ENCODE measurements at regions not wholly inside any gene's neighbourhood (a gene's known extent, or its start where the extent isn't known, plus 50 kb on each side); places are given as distances from the start of the nearest gene placed in this dataset.

GRCh38 chr18:67715567-67715966 is 199.0 kb upstream of the DSEL start:
- 47 to 60% methylated on average over 2 of the region's 2 CpGs for WGBS, 2 donors
- DNase-seq (ENCODE audit: low spot score in 2 of 2), result no peak
- TF ChIP-seq, protein P1, sequence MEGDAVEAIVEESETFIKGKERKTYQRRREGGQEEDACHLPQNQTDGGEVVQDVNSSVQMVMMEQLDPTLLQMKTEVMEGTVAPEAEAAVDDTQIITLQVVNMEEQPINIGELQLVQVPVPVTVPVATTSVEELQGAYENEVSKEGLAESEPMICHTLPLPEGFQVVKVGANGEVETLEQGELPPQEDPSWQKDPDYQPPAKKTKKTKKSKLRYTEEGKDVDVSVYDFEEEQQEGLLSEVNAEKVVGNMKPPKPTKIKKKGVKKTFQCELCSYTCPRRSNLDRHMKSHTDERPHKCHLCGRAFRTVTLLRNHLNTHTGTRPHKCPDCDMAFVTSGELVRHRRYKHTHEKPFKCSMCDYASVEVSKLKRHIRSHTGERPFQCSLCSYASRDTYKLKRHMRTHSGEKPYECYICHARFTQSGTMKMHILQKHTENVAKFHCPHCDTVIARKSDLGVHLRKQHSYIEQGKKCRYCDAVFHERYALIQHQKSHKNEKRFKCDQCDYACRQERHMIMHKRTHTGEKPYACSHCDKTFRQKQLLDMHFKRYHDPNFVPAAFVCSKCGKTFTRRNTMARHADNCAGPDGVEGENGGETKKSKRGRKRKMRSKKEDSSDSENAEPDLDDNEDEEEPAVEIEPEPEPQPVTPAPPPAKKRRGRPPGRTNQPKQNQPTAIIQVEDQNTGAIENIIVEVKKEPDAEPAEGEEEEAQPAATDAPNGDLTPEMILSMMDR (IDR thresholded peaks at IDR 0.05), result no peak
- TF ChIP-seq POLR2A (IDR thresholded peaks at IDR 0.05), result no peak
- intact Hi-C loops (cut with DNase I; ENCODE audit: low total_unique reads), result no loop called here
- H3K4me3 ChIP-seq (ENCODE audit: low read depth, poor library complexity, severe bottlenecking), result no peak overlapping the region

GRCh38 chr18:67710639-67711038 is 194.1 kb upstream of the DSEL start:
- 72 to 86% methylated on average over 2 of the region's 2 CpGs for WGBS, 2 donors
- TF ChIP-seq, protein P1 (IDR thresholded peaks at IDR 0.05), result no peak
- no peak for TF ChIP-seq POLR2A (IDR thresholded peaks at IDR 0.05)
- DNase-seq (ENCODE audit: low spot score in 2 of 2), result no peak
- intact Hi-C loops (cut with DNase I; ENCODE audit: low total_unique reads), result no loop called here
- no peak overlapping the region for H3K4me3 ChIP-seq (ENCODE audit: low read depth, poor library complexity, severe bottlenecking)

GRCh38 chr18:67705748-67706147 is 189.2 kb upstream of the DSEL start:
- intact Hi-C loops (cut with DNase I; ENCODE audit: low total_unique reads), result no loop called here
- TF ChIP-seq, protein P1 (IDR thresholded peaks at IDR 0.05), result no peak
- no peak for TF ChIP-seq POLR2A (IDR thresholded peaks at IDR 0.05)
- WGBS, 2 donors, result 87 to 88% methylated on average over 2 of the region's 2 CpGs

GRCh38 chr18:67695684-67696083 is 179.2 kb upstream of the DSEL start:
- DNase-seq (ENCODE audit: low spot score in 2 of 2), result no peak
- no peak overlapping the region for H3K4me3 ChIP-seq (ENCODE audit: low read depth, poor library complexity, severe bottlenecking)
- TF ChIP-seq, protein P1 (IDR thresholded peaks at IDR 0.05), result no peak
- TF ChIP-seq POLR2A (IDR thresholded peaks at IDR 0.05), result no peak
- WGBS, 2 donors, result 86 to 94% methylated on average over 1 of the region's 1 CpG
- intact Hi-C loops (cut with DNase I; ENCODE audit: low total_unique reads), result no loop called here

More at GRCh38 chr18:67705748-67706147, 189.2 kb upstream of the DSEL start:
- DNase-seq (ENCODE audit: low spot score in 2 of 2), result no peak
- no peak overlapping the region for H3K4me3 ChIP-seq (ENCODE audit: low read depth, poor library complexity, severe bottlenecking)

GRCh38 chr18:67694787-67695186 is 178.3 kb upstream of the DSEL start:
- intact Hi-C loops (cut with DNase I; ENCODE audit: low total_unique reads), result no loop called here
- WGBS, 2 donors, result 77 to 79% methylated on average over 2 of the region's 2 CpGs
- no peak for TF ChIP-seq POLR2A (IDR thresholded peaks at IDR 0.05)
- H3K4me3 ChIP-seq (ENCODE audit: low read depth, poor library complexity, severe bottlenecking), result no peak overlapping the region
- no peak for DNase-seq (ENCODE audit: low spot score in 2 of 2)

- no peak for DNase-seq (ENCODE audit: low spot score in 2 of 2)
- intact Hi-C loops (cut with DNase I; ENCODE audit: low total_unique reads), result no loop called here
- TF ChIP-seq POLR2A (IDR thresholded peaks at IDR 0.05), result no peak
- TF ChIP-seq, protein P1 (IDR thresholded peaks at IDR 0.05), result no peak
- H3K4me3 ChIP-seq (ENCODE audit: low read depth, poor library complexity, severe bottlenecking), result no peak overlapping the region
- 72 to 89% methylated on average over 4 of the region's 4 CpGs for WGBS, 2 donors
These were observed 176.3 kb upstream of the DSEL start for GRCh38 chr18:67692811-67693210.
